Thyroid gland (tissue), 4 donors: ENCODE measurements at regions not wholly inside any gene's neighbourhood (a gene's known extent, or its start where the extent isn't known, plus 50 kb on each side); places are given as distances from the start of the nearest gene placed in this dataset.

Experiments used
- CTCF ChIP-seq, 6 experiments: fragments of 200-600 bp in 3 of 6; fragments of 450-650 bp in 3 of 6; sonication (generic) in 3 of 6; IDR thresholded peaks; one replicate each; pipeline ENCODE4 v1.5.1; 2016 to 2019; ENCODE audit warnings: antibody characterized with exemption in 6 of 6, mild to moderate bottlenecking in 2 of 6, inconsistent platforms in 1 of 6, moderate library complexity in 1 of 6
- POLR2A ChIP-seq, 2 donors: fragments of 450-650 bp; IDR thresholded peaks; one replicate each; pipeline ENCODE4 v1.6.1; 2017; ENCODE audit warnings: antibody characterized with exemption in 2 of 2, mild to moderate bottlenecking in 2 of 2, moderate library complexity in 1 of 2

DNA sequence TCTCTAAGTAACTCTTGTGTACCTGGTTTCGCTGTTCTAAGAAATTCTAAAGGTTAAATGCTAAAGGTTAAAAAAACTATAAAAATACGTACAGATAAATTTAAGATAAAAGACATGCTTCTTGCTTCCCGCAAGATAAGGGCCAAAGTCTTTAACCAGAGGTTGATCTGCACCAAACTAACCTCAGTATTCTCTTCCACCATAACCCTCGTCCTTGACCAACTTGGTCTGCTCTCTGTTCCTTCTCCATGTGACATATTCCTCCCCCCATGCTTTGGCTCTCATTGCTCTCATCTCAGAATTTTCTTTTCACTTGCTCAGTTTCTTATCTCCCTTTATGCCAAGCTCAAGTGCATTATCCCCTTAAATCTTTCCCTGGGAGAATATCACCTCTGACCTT is 330.5 kb upstream of the ZFHX3 start:
- TF ChIP-seq POLR2A (IDR thresholded peaks at IDR 0.05) = no peak
- no peak for TF ChIP-seq CTCF (IDR thresholded peaks at IDR 0.05)
